ENCODE measurements at regions not wholly inside any gene's neighbourhood (a gene's known extent, or its start where the extent isn't known, plus 50 kb on each side); places are given as distances from the start of the nearest gene placed in this dataset.

- DNase-seq (ENCODE audit: low spot score): no peak
Measured at GRCh38 chr18:78629426-78629825, 350.2 kb upstream of the SALL3 start.

GRCh38 chr18:78630356-78630755 is 349.3 kb upstream of the SALL3 start:
- DNase-seq (ENCODE audit: low spot score): no peak

GRCh38 chr18:78630981-78631510 is 348.6 kb upstream of the SALL3 start:
- no peak for DNase-seq (ENCODE audit: low spot score)

- no peak for DNase-seq (ENCODE audit: low spot score)
Measured at GRCh38 chr18:78632111-78632541, 347.5 kb upstream of the SALL3 start.

- DNase-seq (ENCODE audit: low spot score): no peak
Measured at GRCh38 chr18:78634061-78634696, 345.4 kb upstream of the SALL3 start.

GRCh38 chr18:78635093-78635800 is 344.4 kb upstream of the SALL3 start:
- DNase-seq (ENCODE audit: low spot score): no peak

GRCh38 chr18:78636260-78636659 is 343.4 kb upstream of the SALL3 start:
- no peak for DNase-seq (ENCODE audit: low spot score)

GRCh38 chr18:78637442-78638402 is 341.9 kb upstream of the SALL3 start:
- no peak for DNase-seq (ENCODE audit: low spot score)

GRCh38 chr18:78639006-78639950 is 340.3 kb upstream of the SALL3 start:
- DNase-seq (ENCODE audit: low spot score): no peak

GRCh38 chr18:78640246-78640995 is 339.2 kb upstream of the SALL3 start:
- no peak for DNase-seq (ENCODE audit: low spot score)

GRCh38 chr18:78641689-78642231 is 337.9 kb upstream of the SALL3 start:
- no peak for DNase-seq (ENCODE audit: low spot score)

GRCh38 chr18:78642296-78642951 is 337.2 kb upstream of the SALL3 start:
- no peak for DNase-seq (ENCODE audit: low spot score)

- DNase-seq (ENCODE audit: low spot score): no peak
Measured at GRCh38 chr18:78643004-78643403, 336.6 kb upstream of the SALL3 start.

GRCh38 chr18:78643981-78644380 is 335.6 kb upstream of the SALL3 start:
- DNase-seq (ENCODE audit: low spot score): no peak

GRCh38 chr18:78645216-78645615 is 334.4 kb upstream of the SALL3 start:
- no peak for DNase-seq (ENCODE audit: low spot score)

- DNase-seq (ENCODE audit: low spot score): no peak
Measured at GRCh38 chr18:78647018-78647417, 332.6 kb upstream of the SALL3 start.

GRCh38 chr18:78649421-78649820 is 330.2 kb upstream of the SALL3 start:
- DNase-seq (ENCODE audit: low spot score): no peak

GRCh38 chr18:78650926-78651325 is 328.7 kb upstream of the SALL3 start:
- no peak for DNase-seq (ENCODE audit: low spot score)

- no peak for DNase-seq (ENCODE audit: low spot score)
Measured at GRCh38 chr18:78652001-78652545, 327.5 kb upstream of the SALL3 start.

Measured in D341Med (cell line).